Liver (tissue), 3 donors: ENCODE measurements at regions not wholly inside any gene's neighbourhood (a gene's known extent, or its start where the extent isn't known, plus 50 kb on each side); places are given as distances from the start of the nearest gene placed in this dataset.

Experiments
- ATF3 ChIP-seq: IDR thresholded peaks from 2 replicates; pipeline ENCODE4 v1.6.1; 2016; ENCODE audit warnings: antibody characterized with exemption
- CTCF ChIP-seq: fragments of 150-350 bp; IDR thresholded peaks from 2 replicates; pipeline ENCODE4 v1.5.1; 2017; ENCODE audit warnings: improper control_type of control experiment, low read depth, low read length; ENCODE audit not compliant: missing input control
- EGR1 ChIP-seq, 2 donors: IDR thresholded peaks; 2 replicates each; pipeline ENCODE4 v1.6.1; 2016 to 2018; ENCODE audit warnings: antibody characterized with exemption in 2 of 2, low read depth in 2 of 2
- GABPA ChIP-seq, 2 donors: IDR thresholded peaks in 1 of 2; conservative IDR thresholded peaks in 1 of 2; 2 replicates each; pipeline ENCODE4 v1.6.1; 2016; ENCODE audit warnings: antibody characterized with exemption in 2 of 2, mild to moderate bottlenecking in 1 of 2, moderate library complexity in 1 of 2
- HNF4G ChIP-seq: IDR thresholded peaks from 2 replicates; pipeline ENCODE4 v1.6.1; 2016; ENCODE audit warnings: antibody characterized with exemption
- JUND ChIP-seq, 2 donors: IDR thresholded peaks; 2 replicates each; pipeline ENCODE4 v1.6.1; 2016; ENCODE audit warnings: antibody characterized with exemption in 2 of 2
- RAD21 ChIP-seq, 2 donors: IDR thresholded peaks; 2 replicates each; pipeline ENCODE4 v1.6.1; 2016; ENCODE audit warnings: antibody characterized with exemption in 2 of 2, mild to moderate bottlenecking in 2 of 2
- RXRA ChIP-seq, 2 donors: IDR thresholded peaks; 2 replicates each; pipeline ENCODE4 v1.6.1; 2017 to 2018; ENCODE audit warnings: antibody characterized with exemption in 2 of 2, mild to moderate bottlenecking in 1 of 2
- SP1 ChIP-seq: IDR thresholded peaks from 2 replicates; pipeline ENCODE4 v1.6.1; 2018; ENCODE audit warnings: antibody characterized with exemption, mild to moderate bottlenecking
- YY1 ChIP-seq: IDR thresholded peaks from 2 replicates; pipeline ENCODE4 v1.6.1; 2016; ENCODE audit warnings: antibody characterized with exemption, mild to moderate bottlenecking
- TF ChIP-seq, protein P1 (sequence below): IDR thresholded peaks from 2 replicates; pipeline ENCODE4 v1.6.1; 2016; ENCODE audit warnings: antibody characterized with exemption
- TF ChIP-seq, protein P2 (sequence below): IDR thresholded peaks from 2 replicates; pipeline ENCODE4 v1.6.1; 2016; ENCODE audit warnings: antibody characterized with exemption, mild to moderate bottlenecking
- donor health status: healthy.
- donor health status: healthy.

DNA sequence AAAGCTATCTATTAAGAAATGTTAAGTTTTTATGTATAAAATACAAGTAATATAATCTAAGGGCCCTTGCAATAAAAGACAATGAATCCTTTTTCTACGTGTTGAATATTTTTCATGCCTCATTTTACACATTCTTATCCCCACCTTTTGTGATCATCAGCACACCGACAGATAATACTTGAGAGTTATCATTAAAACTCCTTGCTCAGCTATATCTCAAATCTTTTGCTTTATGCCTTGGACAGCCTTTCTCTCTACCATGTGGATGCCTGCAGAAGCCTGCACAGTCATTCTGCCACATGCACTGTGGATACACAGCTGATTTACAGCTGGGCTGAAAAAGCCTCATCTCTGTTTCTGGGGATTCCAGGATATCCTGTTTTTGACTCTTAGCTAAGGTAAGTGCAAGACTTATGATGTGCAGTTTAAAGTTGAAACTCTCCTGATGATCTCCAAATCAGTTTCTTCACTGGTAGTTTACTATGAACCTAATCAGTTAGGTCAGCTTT, 1565.1 kb downstream of the SI start:
- TF ChIP-seq CTCF (no peak), SP1 (no peak), GABPA (IDR thresholded peaks at IDR 0.05 in 1 of 2, conservative IDR thresholded peaks at IDR 0.05 in 1 of 2) (no peak), RAD21 (IDR thresholded peaks at IDR 0.05) (no peak), YY1 (no peak), ATF3 (no peak), JUND (IDR thresholded peaks at IDR 0.05) (no peak), EGR1 (IDR thresholded peaks at IDR 0.05; ENCODE audit: low read depth in 2 of 2) (no peak), RXRA (IDR thresholded peaks at IDR 0.05) (no peak), HNF4G (no peak)
- TF ChIP-seq, protein P1, sequence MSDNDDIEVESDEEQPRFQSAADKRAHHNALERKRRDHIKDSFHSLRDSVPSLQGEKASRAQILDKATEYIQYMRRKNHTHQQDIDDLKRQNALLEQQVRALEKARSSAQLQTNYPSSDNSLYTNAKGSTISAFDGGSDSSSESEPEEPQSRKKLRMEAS = no peak
- TF ChIP-seq, protein P2, sequence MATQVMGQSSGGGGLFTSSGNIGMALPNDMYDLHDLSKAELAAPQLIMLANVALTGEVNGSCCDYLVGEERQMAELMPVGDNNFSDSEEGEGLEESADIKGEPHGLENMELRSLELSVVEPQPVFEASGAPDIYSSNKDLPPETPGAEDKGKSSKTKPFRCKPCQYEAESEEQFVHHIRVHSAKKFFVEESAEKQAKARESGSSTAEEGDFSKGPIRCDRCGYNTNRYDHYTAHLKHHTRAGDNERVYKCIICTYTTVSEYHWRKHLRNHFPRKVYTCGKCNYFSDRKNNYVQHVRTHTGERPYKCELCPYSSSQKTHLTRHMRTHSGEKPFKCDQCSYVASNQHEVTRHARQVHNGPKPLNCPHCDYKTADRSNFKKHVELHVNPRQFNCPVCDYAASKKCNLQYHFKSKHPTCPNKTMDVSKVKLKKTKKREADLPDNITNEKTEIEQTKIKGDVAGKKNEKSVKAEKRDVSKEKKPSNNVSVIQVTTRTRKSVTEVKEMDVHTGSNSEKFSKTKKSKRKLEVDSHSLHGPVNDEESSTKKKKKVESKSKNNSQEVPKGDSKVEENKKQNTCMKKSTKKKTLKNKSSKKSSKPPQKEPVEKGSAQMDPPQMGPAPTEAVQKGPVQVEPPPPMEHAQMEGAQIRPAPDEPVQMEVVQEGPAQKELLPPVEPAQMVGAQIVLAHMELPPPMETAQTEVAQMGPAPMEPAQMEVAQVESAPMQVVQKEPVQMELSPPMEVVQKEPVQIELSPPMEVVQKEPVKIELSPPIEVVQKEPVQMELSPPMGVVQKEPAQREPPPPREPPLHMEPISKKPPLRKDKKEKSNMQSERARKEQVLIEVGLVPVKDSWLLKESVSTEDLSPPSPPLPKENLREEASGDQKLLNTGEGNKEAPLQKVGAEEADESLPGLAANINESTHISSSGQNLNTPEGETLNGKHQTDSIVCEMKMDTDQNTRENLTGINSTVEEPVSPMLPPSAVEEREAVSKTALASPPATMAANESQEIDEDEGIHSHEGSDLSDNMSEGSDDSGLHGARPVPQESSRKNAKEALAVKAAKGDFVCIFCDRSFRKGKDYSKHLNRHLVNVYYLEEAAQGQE = no peak
